ENCODE measurements at regions not wholly inside any gene's neighbourhood (a gene's known extent, or its start where the extent isn't known, plus 50 kb on each side); places are given as distances from the start of the nearest gene placed in this dataset.

- Histone ChIP-seq H3K9me3 (ENCODE audit: insufficient read depth, low read depth, low read length) (peaks cover 3% of the 10 kb centered on the region), H3K79me1 (ENCODE audit: low read length) (no peaks in the 10 kb centered on the region), H4K91ac (ENCODE audit: low read depth, low read length) (no peak overlapping the region), H2BK120ac (ENCODE audit: insufficient read depth, low read length, poor library complexity) (no peak overlapping the region), H4K12ac (ENCODE audit: low read depth, low read length) (no peak overlapping the region), H2AFZ (ENCODE audit: insufficient read depth, low read length, poor library complexity) (no peak overlapping the region), H3K79me2 (ENCODE audit: control insufficient read depth, insufficient read depth, low read length, poor library complexity) (no peaks in the 10 kb centered on the region), H4K8ac (ENCODE audit: low read depth, low read length) (no peak overlapping the region), H2AK5ac (ENCODE audit: low read length) (no peak overlapping the region), H3K27ac (ENCODE audit: low read depth, low read length) (no peak overlapping the region), H3K27me3 (ENCODE audit: insufficient read depth, low read length) (no peaks in the 10 kb centered on the region), H2BK12ac (ENCODE audit: low read length) (no peak overlapping the region), H3K4me1 (ENCODE audit: control insufficient read depth in 1 of 2, insufficient read depth in 2 of 2, low read length in 2 of 2) (no peaks in the 10 kb centered on the region), H2BK5ac (ENCODE audit: low read depth, low read length, poor library complexity) (no peak overlapping the region), H3K4me2 (ENCODE audit: low read length) (no peak overlapping the region), H3K4me3 (ENCODE audit: low read depth, low read length) (no peak overlapping the region), H3K9ac (ENCODE audit: low read length) (peak overlapping the region; percentile 38), H3K18ac (ENCODE audit: low read length) (no peak overlapping the region), H3K36me3 (ENCODE audit: control insufficient read depth in 1 of 2, insufficient read depth in 2 of 2, low read length in 2 of 2) (no peaks in the 10 kb centered on the region), H3K23ac (ENCODE audit: low read length) (no peak overlapping the region), H3K14ac (ENCODE audit: low read length) (no peak overlapping the region), H3K4ac (ENCODE audit: low read depth, low read length) (no peak overlapping the region)
- no peak for DNase-seq
- no CpG with 5 or more reads among the region's 2 CpGs for WGBS (ENCODE audit: extremely low coverage, insufficient coverage, insufficient read length)
These were observed 719.4 kb downstream of the MAT2B start for GRCh38 chr5:164224772-164225171.

GRCh38 chr5:164230341-164230740 lies 724.9 kb downstream of the MAT2B start:
- Histone ChIP-seq H3K23ac (ENCODE audit: low read length) (no peak overlapping the region), H3K18ac (ENCODE audit: low read length) (no peak overlapping the region), H2BK5ac (ENCODE audit: low read depth, low read length, poor library complexity) (no peak overlapping the region), H2AK5ac (ENCODE audit: low read length) (no peak overlapping the region), H2BK12ac (ENCODE audit: low read length) (no peak overlapping the region), H4K91ac (ENCODE audit: low read depth, low read length) (no peak overlapping the region), H3K9ac (ENCODE audit: low read length) (no peak overlapping the region), H4K12ac (ENCODE audit: low read depth, low read length) (no peak overlapping the region), H3K79me2 (ENCODE audit: control insufficient read depth, insufficient read depth, low read length, poor library complexity) (no peaks in the 10 kb centered on the region), H4K8ac (ENCODE audit: low read depth, low read length) (no peak overlapping the region), H3K36me3 (ENCODE audit: control insufficient read depth in 1 of 2, insufficient read depth in 2 of 2, low read length in 2 of 2) (no peaks in the 10 kb centered on the region), H3K4me1 (ENCODE audit: control insufficient read depth in 1 of 2, insufficient read depth in 2 of 2, low read length in 2 of 2) (no peaks in the 10 kb centered on the region), H3K4me3 (ENCODE audit: low read depth, low read length) (no peak overlapping the region), H3K27me3 (ENCODE audit: insufficient read depth, low read length) (no peaks in the 10 kb centered on the region), H3K79me1 (ENCODE audit: low read length) (no peaks in the 10 kb centered on the region), H2BK120ac (ENCODE audit: insufficient read depth, low read length, poor library complexity) (no peak overlapping the region), H3K4ac (ENCODE audit: low read depth, low read length) (no peak overlapping the region), H3K9me3 (ENCODE audit: insufficient read depth, low read depth, low read length) (peaks cover 3% of the 10 kb centered on the region), H3K4me2 (ENCODE audit: low read length) (no peak overlapping the region), H2AFZ (ENCODE audit: insufficient read depth, low read length, poor library complexity) (no peak overlapping the region), H3K27ac (ENCODE audit: low read depth, low read length) (no peak overlapping the region), H3K14ac (ENCODE audit: low read length) (no peak overlapping the region)
- DNase-seq: no peak
- no CpG with 5 or more reads among the region's 1 CpG for WGBS (ENCODE audit: extremely low coverage, insufficient coverage, insufficient read length)

DNA sequence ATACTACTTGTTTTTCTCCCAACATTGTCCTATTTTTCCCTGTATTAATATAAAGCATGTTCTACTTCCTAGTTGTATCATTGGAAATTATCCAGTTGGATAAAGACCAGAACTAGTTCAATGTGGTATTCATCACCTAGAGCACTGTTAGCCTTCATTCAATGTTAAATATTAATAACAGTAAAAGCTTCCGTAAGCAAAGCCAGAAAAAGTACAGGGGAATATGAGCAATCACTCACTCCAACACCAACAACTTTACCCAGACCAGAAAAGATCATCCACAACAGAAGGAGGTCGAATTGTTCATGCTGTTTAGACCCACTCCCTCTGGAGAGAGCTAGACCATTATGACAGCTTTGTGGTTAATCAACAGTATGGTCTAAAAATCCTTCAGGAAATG lies 728.4 kb downstream of the MAT2B start:
- no peak overlapping the region for H4K8ac ChIP-seq (ENCODE audit: low read depth, low read length)
- H3K4me2 ChIP-seq (ENCODE audit: low read length): no peak overlapping the region
- H3K4me1 ChIP-seq (ENCODE audit: control insufficient read depth in 1 of 2, insufficient read depth in 2 of 2, low read length in 2 of 2): no peaks in the 10 kb centered on the region
- no peak overlapping the region for H3K23ac ChIP-seq (ENCODE audit: low read length)
- H3K79me1 ChIP-seq (ENCODE audit: low read length): no peaks in the 10 kb centered on the region
- no peak overlapping the region for H3K9ac ChIP-seq (ENCODE audit: low read length)
- no peak overlapping the region for H4K12ac ChIP-seq (ENCODE audit: low read depth, low read length)
- H3K27ac ChIP-seq (ENCODE audit: low read depth, low read length): no peak overlapping the region
- no peak overlapping the region for H3K18ac ChIP-seq (ENCODE audit: low read length)
- no peak for DNase-seq
- no peak overlapping the region for H3K14ac ChIP-seq (ENCODE audit: low read length)
- H2BK5ac ChIP-seq (ENCODE audit: low read depth, low read length, poor library complexity): no peak overlapping the region
- H4K91ac ChIP-seq (ENCODE audit: low read depth, low read length): no peak overlapping the region
- H3K27me3 ChIP-seq (ENCODE audit: insufficient read depth, low read length): no peaks in the 10 kb centered on the region
- no peaks in the 10 kb centered on the region for H3K79me2 ChIP-seq (ENCODE audit: control insufficient read depth, insufficient read depth, low read length, poor library complexity)
- peaks cover 2% of the 10 kb centered on the region for H3K9me3 ChIP-seq (ENCODE audit: insufficient read depth, low read depth, low read length)
- no peaks in the 10 kb centered on the region for H3K36me3 ChIP-seq (ENCODE audit: control insufficient read depth in 1 of 2, insufficient read depth in 2 of 2, low read length in 2 of 2)
- no peak overlapping the region for H2AFZ ChIP-seq (ENCODE audit: insufficient read depth, low read length, poor library complexity)
- H2BK12ac ChIP-seq (ENCODE audit: low read length): no peak overlapping the region
- no peak overlapping the region for H2AK5ac ChIP-seq (ENCODE audit: low read length)
- no CpG with 5 or more reads among the region's 2 CpGs for WGBS (ENCODE audit: extremely low coverage, insufficient coverage, insufficient read length)
- no peak overlapping the region for H2BK120ac ChIP-seq (ENCODE audit: insufficient read depth, low read length, poor library complexity)
- no peak overlapping the region for H3K4me3 ChIP-seq (ENCODE audit: low read depth, low read length)
- H3K4ac ChIP-seq (ENCODE audit: low read depth, low read length): no peak overlapping the region

DNA sequence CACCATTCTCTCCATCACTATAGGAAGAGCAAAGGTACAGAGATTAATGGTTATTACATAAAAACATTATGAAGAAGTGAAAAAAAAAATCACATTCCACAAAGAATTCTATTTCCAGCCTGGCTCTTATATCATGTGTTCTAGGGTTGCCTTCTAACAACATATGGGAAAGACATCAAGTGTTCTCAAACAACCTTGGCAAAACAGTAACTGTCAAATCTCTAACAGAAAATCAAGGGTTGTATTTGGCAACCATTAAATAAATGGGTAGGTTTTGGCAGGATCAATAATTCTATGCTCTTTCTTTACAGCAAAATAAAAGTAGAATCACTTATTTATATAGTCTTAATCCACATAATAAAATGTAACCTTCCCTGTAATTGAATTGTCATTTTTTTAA lies 728.9 kb downstream of the MAT2B start:
- no peak overlapping the region for H3K9ac ChIP-seq (ENCODE audit: low read length)
- no peaks in the 10 kb centered on the region for H3K79me2 ChIP-seq (ENCODE audit: control insufficient read depth, insufficient read depth, low read length, poor library complexity)
- no peak overlapping the region for H4K91ac ChIP-seq (ENCODE audit: low read depth, low read length)
- H2BK120ac ChIP-seq (ENCODE audit: insufficient read depth, low read length, poor library complexity): no peak overlapping the region
- H3K4me2 ChIP-seq (ENCODE audit: low read length): no peak overlapping the region
- no peak overlapping the region for H2BK12ac ChIP-seq (ENCODE audit: low read length)
- H3K18ac ChIP-seq (ENCODE audit: low read length): no peak overlapping the region
- H3K4me1 ChIP-seq (ENCODE audit: control insufficient read depth in 1 of 2, insufficient read depth in 2 of 2, low read length in 2 of 2): no peaks in the 10 kb centered on the region
- H3K79me1 ChIP-seq (ENCODE audit: low read length): no peaks in the 10 kb centered on the region
- H2AFZ ChIP-seq (ENCODE audit: insufficient read depth, low read length, poor library complexity): no peak overlapping the region
- DNase-seq: no peak
- H3K27me3 ChIP-seq (ENCODE audit: insufficient read depth, low read length): no peaks in the 10 kb centered on the region
- H3K4ac ChIP-seq (ENCODE audit: low read depth, low read length): no peak overlapping the region
- no peak overlapping the region for H3K27ac ChIP-seq (ENCODE audit: low read depth, low read length)
- H3K9me3 ChIP-seq (ENCODE audit: insufficient read depth, low read depth, low read length): no peaks in the 10 kb centered on the region
- no peak overlapping the region for H3K14ac ChIP-seq (ENCODE audit: low read length)
- no peak overlapping the region for H4K8ac ChIP-seq (ENCODE audit: low read depth, low read length)
- no peak overlapping the region for H2AK5ac ChIP-seq (ENCODE audit: low read length)
- H2BK5ac ChIP-seq (ENCODE audit: low read depth, low read length, poor library complexity): no peak overlapping the region
- no peak overlapping the region for H3K23ac ChIP-seq (ENCODE audit: low read length)
- no peaks in the 10 kb centered on the region for H3K36me3 ChIP-seq (ENCODE audit: control insufficient read depth in 1 of 2, insufficient read depth in 2 of 2, low read length in 2 of 2)
- no peak overlapping the region for H3K4me3 ChIP-seq (ENCODE audit: low read depth, low read length)
- H4K12ac ChIP-seq (ENCODE audit: low read depth, low read length): no peak overlapping the region

Measured in trophoblast cell (in vitro differentiated cells and primary cell).